GM12872 (cell line): ENCODE measurements at regions not wholly inside any gene's neighbourhood (a gene's known extent, or its start where the extent isn't known, plus 50 kb on each side); places are given as distances from the start of the nearest gene placed in this dataset.

Experiments
- CTCF ChIP-seq: IDR thresholded peaks from 3 replicates; pipeline ENCODE4 v1.5.1; 2011; ENCODE audit warnings: low read depth, mild to moderate bottlenecking, low read length, moderate library complexity; ENCODE audit not compliant: insufficient read depth

GRCh38 chr3:8136553-8136952, 365.1 kb upstream of the LMCD1 start:
- TF ChIP-seq CTCF = no peak

- no peak for TF ChIP-seq CTCF
These were observed 358.4 kb upstream of the LMCD1 start for GRCh38 chr3:8143186-8143585.

DNA sequence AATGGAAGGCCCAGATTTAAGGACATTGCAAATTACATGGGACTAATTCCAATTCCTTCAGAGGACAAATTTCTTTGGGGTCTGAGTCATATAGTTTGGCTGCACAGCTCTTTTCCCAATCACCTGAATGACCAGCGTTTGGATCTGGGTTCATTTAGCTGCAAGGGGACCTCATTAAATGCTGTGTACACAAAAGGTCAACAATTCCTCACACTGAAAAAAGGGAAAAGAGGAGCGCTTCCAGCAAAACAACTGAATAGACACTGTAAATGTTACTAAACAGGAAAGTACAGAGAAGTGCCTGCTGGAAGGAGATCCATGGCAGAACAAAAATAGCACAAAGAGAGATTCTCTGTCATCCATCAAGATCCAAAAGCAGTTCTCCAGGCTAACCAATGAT, 356.0 kb upstream of the LMCD1 start:
- TF ChIP-seq CTCF = no peak

DNA sequence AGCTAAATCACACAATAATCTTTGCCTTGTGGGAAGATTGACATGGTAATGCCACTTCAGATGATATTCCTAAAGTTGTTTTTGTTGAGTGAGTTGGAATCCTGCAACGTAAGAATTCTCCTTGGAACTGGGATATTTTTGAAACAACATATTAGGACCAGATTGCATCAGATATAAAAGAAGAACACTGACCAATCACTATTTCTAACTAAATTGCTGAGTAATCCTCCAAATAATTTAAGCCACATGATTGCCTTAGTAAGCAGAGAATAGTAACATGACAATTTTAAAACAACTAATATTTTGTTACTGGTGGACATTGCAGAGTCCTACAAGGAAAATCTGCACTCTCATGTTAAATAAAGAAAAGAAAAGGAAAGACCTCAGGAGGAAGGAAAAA, 353.9 kb upstream of the LMCD1 start:
- no peak for TF ChIP-seq CTCF

GRCh38 chr3:8152821-8153418, 348.7 kb upstream of the LMCD1 start:
- TF ChIP-seq CTCF = no peak

GRCh38 chr3:8153800-8154199, 347.8 kb upstream of the LMCD1 start:
- TF ChIP-seq CTCF = no peak

DNA sequence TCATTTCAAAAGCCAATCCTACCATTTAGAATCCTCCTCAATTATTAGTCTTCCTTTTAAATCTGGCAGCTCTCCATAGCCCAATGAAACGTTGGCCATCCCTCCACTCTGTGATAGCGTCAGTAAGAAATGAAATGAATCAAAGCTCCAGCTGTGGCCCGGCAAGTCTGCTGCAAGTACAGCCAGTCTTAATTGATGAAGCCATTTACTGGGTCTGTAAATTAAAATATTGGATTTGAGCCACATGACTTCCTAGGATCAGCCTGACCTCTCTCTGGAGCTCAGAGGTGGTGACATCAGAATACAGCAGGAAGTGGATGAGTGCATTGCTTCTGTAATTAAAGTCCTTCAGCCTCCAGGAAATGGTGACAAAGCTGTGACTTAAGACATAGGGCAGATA, 347.0 kb upstream of the LMCD1 start:
- TF ChIP-seq CTCF = no peak
